Lower lobe of right lung (tissue), 2 donors: ENCODE measurements at regions not wholly inside any gene's neighbourhood (a gene's known extent, or its start where the extent isn't known, plus 50 kb on each side); places are given as distances from the start of the nearest gene placed in this dataset.

Experiments used
- ATAC-seq, 2 donors: fragments of 200-7000 bp; cut with Tn5 transposase; one replicate each; pipeline ENCODE4 v1.9.1; 2020 to 2022; ENCODE audit warnings: mild to moderate bottlenecking in 2 of 2, moderate library complexity in 2 of 2
- DNase-seq: peaks from one replicate; pipeline ENCODE4 v3.0.0-alpha.2; 2020
- H3K27ac ChIP-seq: fragments of 200-600 bp; one replicate; pipeline ENCODE4 v1.8.0; 2022
- H3K27me3 ChIP-seq: fragments of 200-600 bp; one replicate; pipeline ENCODE4 v1.8.0; 2022; ENCODE audit warnings: low read depth
- H3K36me3 ChIP-seq: fragments of 200-600 bp; one replicate; pipeline ENCODE4 v1.8.0; 2022; ENCODE audit warnings: mild to moderate bottlenecking
- H3K4me1 ChIP-seq: fragments of 200-600 bp; one replicate; pipeline ENCODE4 v1.8.0; 2022
- H3K4me3 ChIP-seq: fragments of 200-600 bp; one replicate; pipeline ENCODE4 v1.8.0; 2022; ENCODE audit warnings: mild to moderate bottlenecking
- H3K9me3 ChIP-seq: fragments of 200-600 bp; one replicate; pipeline ENCODE4 v1.8.0; 2022
- CTCF ChIP-seq: fragments of 200-600 bp; IDR thresholded peaks from one replicate; pipeline ENCODE4 v1.8.0; 2022; ENCODE audit warnings: antibody characterized with exemption, mild to moderate bottlenecking
- intact Hi-C: fragments of 100-400 bp; cut with DNase I; formaldehyde crosslinking; loops from one replicate; pipeline ENCODE4 v1.11.0; 2022
- donor health status: DM: no; HTN: yes; CAD: no; lungs with severe emphysema.

- ATAC-seq = no peak
Measured at GRCh38 chr9:115765060-115765459, 388.5 kb upstream of the PAPPA start.

GRCh38 chr9:115766370-115766955, 387.1 kb upstream of the PAPPA start:
- no peak for ATAC-seq
- intact Hi-C loops = no loop called here
- Histone ChIP-seq H3K4me3 (no peak overlapping the region), H3K9me3 (no peaks in the 10 kb centered on the region), H3K27ac (no peak overlapping the region), H3K36me3 (no peaks in the 10 kb centered on the region), H3K4me1 (no peaks in the 10 kb centered on the region), H3K27me3 (no peaks in the 10 kb centered on the region)
- DNase-seq = no peak
- TF ChIP-seq CTCF = no peak

More at GRCh38 chr9:115765060-115765459, 388.5 kb upstream of the PAPPA start:
- H3K4me1 ChIP-seq = no peaks in the 10 kb centered on the region
- no peaks in the 10 kb centered on the region for H3K36me3 ChIP-seq
- no peaks in the 10 kb centered on the region for H3K27me3 ChIP-seq
- no peak for DNase-seq
- no peak overlapping the region for H3K4me3 ChIP-seq
- H3K9me3 ChIP-seq = no peaks in the 10 kb centered on the region
- intact Hi-C loops = no loop called here
- no peak overlapping the region for H3K27ac ChIP-seq
- TF ChIP-seq CTCF = no peak

GRCh38 chr9:115770521-115770920, 383.1 kb upstream of the PAPPA start:
- H3K36me3 ChIP-seq = no peaks in the 10 kb centered on the region
- H3K27me3 ChIP-seq = no peaks in the 10 kb centered on the region
- DNase-seq = no peak
- no peaks in the 10 kb centered on the region for H3K4me1 ChIP-seq
- no peak for ATAC-seq
- no peaks in the 10 kb centered on the region for H3K9me3 ChIP-seq
- no peak for TF ChIP-seq CTCF
- intact Hi-C loops = no loop called here
- no peak overlapping the region for H3K4me3 ChIP-seq
- H3K27ac ChIP-seq = no peak overlapping the region

- no peaks in the 10 kb centered on the region for H3K27me3 ChIP-seq
- H3K4me3 ChIP-seq = no peak overlapping the region
- no peaks in the 10 kb centered on the region for H3K4me1 ChIP-seq
- TF ChIP-seq CTCF = no peak
- no peaks in the 10 kb centered on the region for H3K9me3 ChIP-seq
- DNase-seq (no peak), ATAC-seq (no peak)
- H3K27ac ChIP-seq = no peak overlapping the region
- no peaks in the 10 kb centered on the region for H3K36me3 ChIP-seq
- intact Hi-C loops = no loop called here
Measured at GRCh38 chr9:115775659-115776058, 377.9 kb upstream of the PAPPA start.

- DNase-seq (no peak), ATAC-seq (no peak)
- H3K27me3 ChIP-seq = no peaks in the 10 kb centered on the region
- intact Hi-C loops = no loop called here
- H3K27ac ChIP-seq = no peak overlapping the region
- H3K4me3 ChIP-seq = no peak overlapping the region
- TF ChIP-seq CTCF = no peak
- no peaks in the 10 kb centered on the region for H3K36me3 ChIP-seq
- H3K4me1 ChIP-seq = no peaks in the 10 kb centered on the region
- H3K9me3 ChIP-seq = no peaks in the 10 kb centered on the region
Measured at GRCh38 chr9:115777610-115778009, 376.0 kb upstream of the PAPPA start.
